Colon (tissue), 2 donors: ENCODE measurements at regions not wholly inside any gene's neighbourhood (a gene's known extent, or its start where the extent isn't known, plus 50 kb on each side); places are given as distances from the start of the nearest gene placed in this dataset.

Source experiments
- FAIRE-seq: peaks from 2 replicates; lab custom pipeline; 2012; peaks lifted over from hg19 to GRCh38; lab: Jason Lieb, UNC
- donor health status: control.
- donor health status: control.

GRCh38 chr15:91679447-91679846 lies 174.1 kb upstream of the SLCO3A1 start:
- FAIRE-seq = no peak

- no peak for FAIRE-seq
Measured at GRCh38 chr15:91685436-91685835, 168.1 kb upstream of the SLCO3A1 start.

- no peak for FAIRE-seq
Measured at GRCh38 chr15:91688811-91689210, 164.7 kb upstream of the SLCO3A1 start.

GRCh38 chr15:91689377-91689776 lies 164.1 kb upstream of the SLCO3A1 start:
- FAIRE-seq = no peak

- no peak for FAIRE-seq
Measured at GRCh38 chr15:91692596-91692995, 160.9 kb upstream of the SLCO3A1 start.

GRCh38 chr15:91694131-91694830 lies 159.2 kb upstream of the SLCO3A1 start:
- FAIRE-seq = no peak

GRCh38 chr15:91694831-91695210 lies 158.7 kb upstream of the SLCO3A1 start:
- FAIRE-seq = no peak

GRCh38 chr15:91695799-91696198 lies 157.7 kb upstream of the SLCO3A1 start:
- no peak for FAIRE-seq

GRCh38 chr15:91696981-91697380 lies 156.5 kb upstream of the SLCO3A1 start:
- FAIRE-seq = no peak

GRCh38 chr15:91698241-91698640 lies 155.3 kb upstream of the SLCO3A1 start:
- no peak for FAIRE-seq

- FAIRE-seq = no peak
Measured at GRCh38 chr15:91699741-91700140, 153.8 kb upstream of the SLCO3A1 start.

- no peak for FAIRE-seq
Measured at GRCh38 chr15:91703274-91703673, 150.2 kb upstream of the SLCO3A1 start.

GRCh38 chr15:91704343-91704742 lies 149.2 kb upstream of the SLCO3A1 start:
- no peak for FAIRE-seq

- no peak for FAIRE-seq
Measured at GRCh38 chr15:91706322-91707032, 147.0 kb upstream of the SLCO3A1 start.

- FAIRE-seq = no peak
Measured at GRCh38 chr15:91710080-91710698, 143.3 kb upstream of the SLCO3A1 start.

- no peak for FAIRE-seq
Measured at GRCh38 chr15:91711384-91712033, 142.0 kb upstream of the SLCO3A1 start.

- no peak for FAIRE-seq
Measured at GRCh38 chr15:91712286-91712685, 141.2 kb upstream of the SLCO3A1 start.

- FAIRE-seq = no peak
Measured at GRCh38 chr15:91716536-91716935, 137.0 kb upstream of the SLCO3A1 start.

GRCh38 chr15:91717811-91718210 lies 135.7 kb upstream of the SLCO3A1 start:
- no peak for FAIRE-seq

- no peak for FAIRE-seq
Measured at GRCh38 chr15:91723959-91724358, 129.5 kb upstream of the SLCO3A1 start.

- FAIRE-seq = no peak
Measured at GRCh38 chr15:91733661-91734060, 119.8 kb upstream of the SLCO3A1 start.

- FAIRE-seq = no peak
Measured at GRCh38 chr15:91737151-91737818, 116.2 kb upstream of the SLCO3A1 start.
